H1 (cell line): ENCODE measurements at regions not wholly inside any gene's neighbourhood (a gene's known extent, or its start where the extent isn't known, plus 50 kb on each side); places are given as distances from the start of the nearest gene placed in this dataset.

Experiments used
- BRCA1 ChIP-seq: IDR thresholded peaks from 2 replicates; pipeline ENCODE4 v1.6.1; 2012; ENCODE audit warnings: low read depth, low read length, improper control_type of control experiment
- CBX5 ChIP-seq: fragments of 300-800, 300-1000 bp; sonication (generic); IDR thresholded peaks from 2 replicates; pipeline ENCODE4 v1.7.1; 2016; ENCODE audit warnings: antibody characterized with exemption, low read length, low read depth
- EGR1 ChIP-seq: IDR thresholded peaks from 2 replicates; pipeline ENCODE4 v1.6.1; 2011; ENCODE audit warnings: low read depth, low read length, borderline replicate concordance
- PHF8 ChIP-seq: fragments of 200-600 bp; sonication (generic); conservative IDR thresholded peaks from 2 replicates; pipeline ENCODE4 v1.7.1; 2012; ENCODE audit warnings: low read depth, mild to moderate bottlenecking, inconsistent platforms, low read length, moderate library complexity
- POLR2A ChIP-seq, 2 experiments: IDR thresholded peaks; 1 replicate in 1 of 2; 2 replicates in 1 of 2; pipeline ENCODE4 v1.6.1; 2011; ENCODE audit warnings: low read depth in 2 of 2, low read length in 2 of 2, mild to moderate bottlenecking in 2 of 2; ENCODE audit errors: control extremely low read depth in 1 of 2
- RAD21 ChIP-seq, 2 experiments: IDR thresholded peaks in 1 of 2; conservative IDR thresholded peaks in 1 of 2; 2 replicates each; pipeline ENCODE4 v1.6.1; 2011; ENCODE audit warnings: low read depth in 2 of 2, low read length in 2 of 2, improper control_type of control experiment in 1 of 2, inconsistent platforms in 1 of 2, mild to moderate bottlenecking in 1 of 2, moderate library complexity in 1 of 2

DNA sequence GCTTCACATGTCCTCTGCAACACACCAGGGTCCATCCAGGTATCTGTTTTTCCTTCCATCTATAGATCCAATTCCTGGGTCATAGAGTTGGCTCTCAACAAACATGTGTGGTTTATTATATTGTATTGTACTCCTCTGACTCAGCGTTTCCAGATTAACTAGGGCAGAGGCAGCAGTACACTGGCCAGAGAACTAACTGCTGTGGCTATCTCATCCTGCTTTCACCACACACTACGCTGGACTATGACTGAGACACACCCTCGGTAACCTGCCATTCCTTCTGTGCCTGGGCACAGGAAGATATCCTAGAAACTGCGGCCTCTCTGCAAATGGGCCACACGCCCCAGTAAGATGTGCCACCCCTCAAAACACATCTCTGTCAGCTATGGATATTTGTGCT is 159.8 kb upstream of the STK17B start (continued):
- no peak for TF ChIP-seq RAD21 (IDR thresholded peaks at IDR 0.05 in 1 of 2, conservative IDR thresholded peaks at IDR 0.05 in 1 of 2; ENCODE audit: low read depth in 2 of 2, low read length in 2 of 2)
- TF ChIP-seq POLR2A (IDR thresholded peaks at IDR 0.05; ENCODE audit: control extremely low read depth in 1 of 2, low read depth in 2 of 2, low read length in 2 of 2): no peak
- no peak for TF ChIP-seq EGR1
- TF ChIP-seq BRCA1: no peak
- TF ChIP-seq PHF8: no peak
- no peak for TF ChIP-seq CBX5
